ENCODE measurements at regions not wholly inside any gene's neighbourhood (a gene's known extent, or its start where the extent isn't known, plus 50 kb on each side); places are given as distances from the start of the nearest gene placed in this dataset.

- no peak for TF ChIP-seq CTCF (conservative IDR thresholded peaks at IDR 0.05; ENCODE audit: low read depth in 2 of 2)
- TF ChIP-seq EZH2phosphoT487 (IDR thresholded peaks at IDR 0.05; ENCODE audit: unreplicated experiment), result no peak
- no peak for TF ChIP-seq POLR2AphosphoS5 (IDR thresholded peaks at IDR 0.05; ENCODE audit: low read depth)
- no peak for TF ChIP-seq EZH2 (IDR thresholded peaks at IDR 0.05; ENCODE audit: low read depth, unreplicated experiment)
- no peak for TF ChIP-seq REST (IDR thresholded peaks at IDR 0.05; ENCODE audit: unreplicated experiment)
- no peak for TF ChIP-seq CREB1 (CRISPR knock-in tag; IDR thresholded peaks at IDR 0.05; ENCODE audit: low read depth)
- TF ChIP-seq ZNF331 (CRISPR knock-in tag; IDR thresholded peaks at IDR 0.05; ENCODE audit: low read depth), result no peak
- TF ChIP-seq, protein P1, sequence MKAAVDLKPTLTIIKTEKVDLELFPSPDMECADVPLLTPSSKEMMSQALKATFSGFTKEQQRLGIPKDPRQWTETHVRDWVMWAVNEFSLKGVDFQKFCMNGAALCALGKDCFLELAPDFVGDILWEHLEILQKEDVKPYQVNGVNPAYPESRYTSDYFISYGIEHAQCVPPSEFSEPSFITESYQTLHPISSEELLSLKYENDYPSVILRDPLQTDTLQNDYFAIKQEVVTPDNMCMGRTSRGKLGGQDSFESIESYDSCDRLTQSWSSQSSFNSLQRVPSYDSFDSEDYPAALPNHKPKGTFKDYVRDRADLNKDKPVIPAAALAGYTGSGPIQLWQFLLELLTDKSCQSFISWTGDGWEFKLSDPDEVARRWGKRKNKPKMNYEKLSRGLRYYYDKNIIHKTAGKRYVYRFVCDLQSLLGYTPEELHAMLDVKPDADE (IDR thresholded peaks at IDR 0.05), result no peak
- no peak for TF ChIP-seq STAT1 (IDR thresholded peaks at IDR 0.05; ENCODE audit: unreplicated experiment)
- no peak for TF ChIP-seq JUNB (IDR thresholded peaks at IDR 0.05; ENCODE audit: unreplicated experiment)
- no peak for TF ChIP-seq NANOG (IDR thresholded peaks at IDR 0.05; ENCODE audit: borderline replicate concordance)
Measured at GRCh38 chr11:15737320-15737719, 619.0 kb downstream of the SOX6 start.
